Activated CD4-positive, alpha-beta T cell treated with anti-CD3 and anti-CD28 coated beads for 48 hours (primary cell): ENCODE measurements at regions not wholly inside any gene's neighbourhood (a gene's known extent, or its start where the extent isn't known, plus 50 kb on each side); places are given as distances from the start of the nearest gene placed in this dataset.

ENCODE experiments used
- DNase-seq: peaks from one replicate; pipeline ENCODE4 v3.0.0-alpha.2; 2020

DNA sequence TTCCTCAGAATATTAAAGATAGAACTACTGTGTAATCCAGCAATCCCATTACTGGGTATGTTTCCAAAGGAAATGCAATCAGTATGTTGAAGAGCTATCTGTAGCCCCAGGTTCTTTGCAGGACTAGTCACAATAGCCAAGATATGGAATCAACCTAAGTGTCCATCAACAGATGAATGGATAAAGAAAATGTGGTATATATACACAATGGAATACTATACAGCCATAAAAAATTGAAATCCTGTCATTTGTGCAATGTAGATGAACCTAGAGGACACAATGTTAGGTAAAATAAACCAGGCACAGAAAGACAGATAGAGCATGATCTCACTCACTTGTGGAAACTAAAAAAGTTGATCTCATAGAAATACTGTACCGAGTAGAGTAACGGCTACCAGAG is 306.0 kb upstream of the MARCKS start:
- no peak for DNase-seq

DNA sequence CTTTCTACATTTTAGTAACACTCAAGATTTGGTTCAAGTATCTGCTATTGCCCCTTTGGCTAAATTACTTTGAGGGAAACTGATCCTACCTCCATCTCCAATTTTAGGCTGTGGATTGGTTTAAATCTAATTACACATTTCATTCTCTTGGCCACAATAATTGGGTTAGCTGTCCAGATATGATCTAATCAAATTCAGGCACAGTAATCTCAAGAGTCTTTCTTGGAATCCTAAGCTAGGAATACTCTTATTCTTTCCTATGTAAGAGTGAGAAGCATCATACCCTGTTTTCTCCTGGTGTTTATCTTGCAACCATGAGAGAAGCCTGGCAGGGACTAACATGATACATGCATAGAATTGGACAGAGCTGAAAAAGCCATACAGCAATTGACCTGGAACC is 300.4 kb upstream of the MARCKS start:
- DNase-seq: no peak

DNA sequence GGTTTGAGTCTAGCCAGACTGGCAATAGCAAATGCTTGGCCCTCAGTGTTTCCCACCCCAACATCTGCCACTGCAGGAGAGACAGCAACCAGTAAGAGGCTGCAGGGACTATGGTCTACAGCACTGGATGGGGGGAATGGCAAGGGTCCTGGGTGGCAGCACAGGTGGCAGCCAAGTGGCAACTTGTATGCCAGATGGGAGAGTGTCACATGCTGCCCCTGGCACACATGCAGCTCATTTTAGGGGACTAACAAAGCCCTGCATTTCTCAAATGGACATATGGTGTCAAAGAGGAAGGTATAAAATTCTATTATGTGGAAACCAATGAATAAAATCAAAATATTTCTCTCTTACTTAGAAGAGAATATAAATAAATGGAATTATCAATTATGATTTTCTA is 298.7 kb upstream of the MARCKS start:
- no peak for DNase-seq

GRCh38 chr6:113558966-113559365 is 298.2 kb upstream of the MARCKS start:
- no peak for DNase-seq

DNA sequence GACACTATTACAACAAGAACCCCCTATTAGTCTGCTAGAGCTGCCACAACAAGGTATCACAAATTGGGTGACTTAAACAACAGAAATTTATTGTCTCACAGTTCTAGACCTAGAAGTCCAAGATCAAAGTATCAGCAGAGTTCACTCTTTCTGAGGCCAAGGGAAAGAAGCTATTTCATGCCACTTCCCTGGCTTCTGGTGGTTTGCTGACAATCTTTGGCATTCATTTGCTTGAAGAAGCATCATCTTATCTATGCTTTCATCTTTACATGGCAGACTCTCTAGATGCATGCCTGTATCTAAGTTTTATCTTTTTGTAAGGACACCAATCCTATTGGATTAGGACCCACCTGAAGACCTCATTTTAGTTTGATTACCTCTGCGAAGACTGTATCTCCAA is 296.8 kb upstream of the MARCKS start:
- DNase-seq: no peak

DNA sequence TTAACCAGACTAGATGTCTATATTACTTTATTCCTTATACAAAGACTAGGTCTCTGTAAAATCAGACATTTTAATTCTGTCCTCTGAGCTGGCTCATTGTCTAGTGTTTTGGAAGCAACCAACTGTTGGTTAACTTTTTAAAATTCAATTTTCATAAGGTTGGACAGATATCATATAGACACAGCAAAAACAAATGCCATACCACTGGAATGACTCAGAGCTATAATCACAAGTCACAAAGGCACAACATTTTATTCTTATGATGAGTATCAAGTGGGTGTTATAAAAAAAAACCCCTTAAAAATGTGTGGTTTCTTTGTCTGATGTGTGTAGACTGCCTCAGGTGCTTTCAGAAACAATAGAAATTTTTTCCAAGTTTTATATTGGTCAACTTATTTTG is 296.2 kb upstream of the MARCKS start:
- DNase-seq: no peak

GRCh38 chr6:113562248-113562647 is 294.9 kb upstream of the MARCKS start:
- no peak for DNase-seq

DNA sequence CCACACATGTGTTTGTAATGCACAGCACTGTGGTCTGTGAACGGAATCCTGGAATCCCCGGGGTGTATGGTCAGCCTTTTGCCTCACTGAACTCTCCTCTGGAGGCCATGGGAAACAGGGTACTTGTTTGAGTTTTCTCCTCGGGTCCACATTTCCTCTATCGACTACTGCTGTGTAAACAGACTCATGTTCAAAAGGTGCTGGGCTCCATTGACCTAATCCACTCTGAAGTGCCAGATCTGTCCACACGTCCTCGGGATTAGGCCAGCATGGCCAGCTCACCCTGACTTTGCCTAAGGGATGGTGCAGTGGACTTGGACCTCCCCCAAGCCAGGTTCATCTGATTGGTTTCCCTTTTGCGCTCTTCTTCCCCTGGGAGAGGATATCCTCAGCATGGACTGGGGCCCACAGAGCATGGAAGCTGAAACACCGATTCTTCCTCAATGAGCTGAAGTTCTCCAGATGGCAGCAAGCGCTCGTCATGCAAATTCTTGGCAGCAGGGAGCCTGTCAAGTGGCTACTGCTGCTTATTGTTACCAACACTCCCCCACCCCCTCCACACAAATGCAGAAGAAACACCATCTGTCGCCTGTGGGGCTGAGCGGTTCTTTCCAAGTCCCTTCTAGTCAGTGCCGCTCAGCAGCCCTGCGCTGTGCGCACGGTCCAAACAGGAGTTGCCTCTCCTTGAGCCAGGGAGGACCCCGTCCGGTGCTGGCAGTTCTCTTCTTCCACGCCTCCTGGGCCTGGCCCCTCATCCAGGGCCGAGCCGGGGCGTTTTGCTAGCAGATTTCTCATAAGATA is 292.6 kb upstream of the MARCKS start:
- DNase-seq: no peak

- DNase-seq: no peak
Measured at GRCh38 chr6:113565306-113565705, 291.8 kb upstream of the MARCKS start.

DNA sequence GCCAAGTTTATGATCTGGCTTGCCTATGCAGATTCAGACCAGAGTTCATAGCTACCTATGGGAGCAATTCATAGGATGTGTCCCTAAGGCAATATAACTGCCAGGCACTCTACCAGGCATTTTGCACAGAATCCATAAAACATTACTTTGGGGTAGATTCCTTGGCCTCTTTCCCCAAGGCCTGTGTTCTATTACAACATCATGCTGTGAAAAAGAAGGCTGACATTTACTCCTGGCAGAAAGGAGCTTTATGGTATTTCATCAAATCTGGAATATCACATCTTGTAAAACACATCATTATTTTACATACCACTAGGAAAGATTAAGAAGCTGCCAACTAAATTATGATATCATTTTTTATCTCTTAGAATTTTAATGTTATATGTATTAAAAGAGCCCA is 287.0 kb upstream of the MARCKS start:
- DNase-seq: no peak

DNA sequence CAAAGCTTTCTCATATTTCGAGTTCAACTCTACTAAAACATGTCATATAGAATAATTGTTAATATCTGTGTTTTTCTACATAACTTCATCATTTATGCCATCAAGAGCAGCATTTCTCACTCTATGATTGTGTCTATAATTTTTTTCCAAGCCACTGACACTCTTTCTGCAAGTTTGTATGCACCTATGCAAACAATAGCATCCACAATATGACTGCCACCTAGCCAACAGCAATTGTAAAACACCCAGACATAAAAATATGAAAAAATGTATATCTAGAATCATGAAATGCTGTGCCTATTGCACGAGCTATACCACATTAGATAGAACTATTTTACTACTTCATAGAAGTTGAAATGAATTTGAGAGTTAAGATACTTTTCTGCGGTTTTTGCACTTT is 286.5 kb upstream of the MARCKS start:
- no peak for DNase-seq

GRCh38 chr6:113574147-113574546 is 283.0 kb upstream of the MARCKS start:
- no peak for DNase-seq

DNA sequence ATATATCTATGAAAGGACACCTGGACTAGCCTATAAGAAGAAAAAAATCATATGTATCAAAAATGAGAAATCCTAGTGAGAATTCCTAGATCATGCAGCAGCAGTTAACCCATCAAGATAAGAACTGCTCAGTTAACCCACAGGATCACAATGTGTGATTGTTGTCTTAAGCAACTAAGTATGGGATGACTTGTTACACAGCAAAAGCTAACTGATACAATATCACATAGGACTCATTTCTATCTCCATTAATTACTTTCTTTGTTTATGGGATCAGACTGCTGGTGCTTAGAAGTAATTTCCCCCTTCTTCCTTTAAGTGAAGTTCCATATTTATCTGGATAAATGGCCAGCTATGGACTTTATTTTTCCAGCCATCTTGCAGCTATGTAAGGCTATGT is 280.8 kb upstream of the MARCKS start:
- DNase-seq: no peak

DNA sequence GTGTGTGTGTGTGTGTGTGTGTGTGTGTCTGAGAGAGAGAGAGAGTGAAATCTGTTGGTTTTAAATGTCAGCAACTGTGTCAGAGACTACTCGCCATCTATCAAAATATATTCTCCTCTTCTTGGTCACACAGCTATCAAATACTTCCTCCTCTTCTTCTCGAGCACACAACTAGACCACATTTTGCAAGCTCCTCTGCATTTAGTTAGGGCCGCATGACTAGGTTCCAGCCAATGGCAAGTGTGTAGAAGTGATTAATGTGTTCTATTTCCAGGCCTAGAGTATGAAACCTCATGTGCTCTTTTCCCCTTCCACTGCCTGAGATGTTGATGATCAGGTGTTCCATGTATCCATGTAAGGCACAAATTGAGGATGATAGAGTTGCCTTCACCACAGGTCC is 278.5 kb upstream of the MARCKS start:
- no peak for DNase-seq

DNA sequence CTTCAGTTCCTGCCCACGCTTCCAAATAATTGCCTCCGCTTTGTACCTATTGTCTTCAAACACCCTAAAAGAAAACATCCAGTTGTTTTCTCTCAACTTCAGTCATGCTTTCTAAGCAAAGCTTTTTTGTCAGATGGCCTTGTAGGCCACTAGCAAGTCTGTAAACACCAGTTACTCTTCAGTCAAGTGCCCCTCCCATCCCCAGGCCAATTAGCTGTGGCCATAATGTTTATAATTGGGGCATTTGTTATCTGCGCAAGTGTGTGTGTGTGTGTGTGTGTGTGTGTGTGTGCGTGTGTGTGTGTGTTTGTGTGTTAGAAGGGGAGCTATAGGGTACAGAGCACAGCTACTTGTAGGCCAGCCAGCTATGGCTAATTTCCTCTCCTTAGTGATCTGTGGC is 272.4 kb upstream of the MARCKS start:
- no peak for DNase-seq

GRCh38 chr6:113585246-113585645 is 271.9 kb upstream of the MARCKS start:
- DNase-seq: no peak

DNA sequence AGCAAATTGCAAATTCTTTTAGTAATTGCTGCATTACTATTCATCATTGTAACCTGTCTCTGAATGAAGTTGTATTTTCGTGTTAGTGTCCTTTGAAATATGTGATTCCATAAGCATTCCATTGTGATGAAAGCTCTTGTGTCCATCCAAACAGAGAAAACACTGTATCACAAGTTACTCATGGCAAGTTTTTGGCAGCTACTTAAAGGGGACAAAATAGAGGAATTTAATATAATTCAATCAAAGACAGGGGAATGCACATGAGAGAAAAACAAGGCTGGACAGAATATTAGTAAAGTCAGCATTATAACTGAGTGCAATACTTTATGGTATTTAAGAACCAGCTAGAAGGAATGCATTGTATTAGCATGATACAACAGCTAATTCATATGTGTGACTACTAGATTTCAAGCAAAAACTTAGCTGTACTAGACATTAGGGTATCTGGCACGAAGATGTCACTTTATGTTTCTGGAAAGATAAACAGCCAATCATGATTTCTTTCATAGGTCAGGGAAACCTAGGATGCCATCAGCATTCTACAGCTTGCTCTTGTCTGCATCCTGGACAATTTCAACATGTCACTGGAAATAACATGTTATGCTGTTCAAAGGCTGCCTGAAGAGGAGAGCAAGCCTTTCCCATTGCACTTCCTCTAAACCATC is 270.6 kb upstream of the MARCKS start:
- DNase-seq: no peak

DNA sequence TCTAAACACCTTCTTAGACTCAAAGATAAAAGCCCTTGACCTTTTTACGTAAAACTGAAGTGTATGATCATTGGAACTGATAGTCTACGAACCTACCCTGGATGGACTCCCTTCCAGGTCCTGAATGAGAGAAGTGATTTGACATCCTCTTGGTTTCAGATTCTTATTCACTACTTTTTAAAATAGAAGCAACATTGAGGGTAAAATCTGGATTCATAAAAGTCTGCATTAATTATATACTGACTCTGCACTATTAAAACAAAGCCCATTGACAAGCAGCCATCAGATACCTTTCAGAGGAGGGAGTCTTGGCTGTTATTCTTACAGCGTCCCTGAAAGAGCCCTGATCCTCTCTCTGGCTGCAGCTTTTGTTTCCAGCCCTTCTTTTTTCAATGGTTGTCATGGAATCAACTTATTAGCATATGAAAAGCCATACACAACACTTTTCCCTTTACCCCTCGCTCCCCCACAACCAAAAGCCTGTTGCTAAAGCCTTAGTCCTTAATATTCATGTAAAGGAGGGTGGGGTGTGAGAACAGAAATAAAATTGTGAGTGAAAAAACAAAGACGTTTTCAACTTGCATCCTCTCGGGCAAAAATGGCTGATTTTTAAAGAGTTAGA is 270.0 kb upstream of the MARCKS start:
- DNase-seq: no peak

GRCh38 chr6:113588646-113589045 is 268.5 kb upstream of the MARCKS start:
- DNase-seq: no peak

GRCh38 chr6:113591896-113592827 is 265.0 kb upstream of the MARCKS start:
- DNase-seq: no peak

DNA sequence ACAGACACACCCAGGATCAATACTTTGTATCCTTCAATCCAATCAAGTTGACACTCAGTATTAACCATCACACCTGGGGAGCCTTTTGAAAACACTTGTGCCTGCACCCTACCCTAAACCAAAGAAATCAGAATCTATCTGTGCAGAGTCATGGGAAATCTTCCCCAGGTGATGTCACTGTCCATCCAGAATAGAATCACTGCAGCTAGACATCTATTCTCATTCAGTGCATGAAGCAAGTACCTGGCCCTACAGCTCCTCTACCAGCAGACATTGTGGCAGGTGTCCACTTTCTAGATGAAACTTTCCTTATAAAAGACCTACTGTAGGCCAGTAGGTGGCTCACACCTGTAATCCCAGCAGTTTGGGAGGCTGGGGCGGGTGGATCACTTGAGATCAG is 262.4 kb upstream of the MARCKS start:
- DNase-seq: no peak

DNA sequence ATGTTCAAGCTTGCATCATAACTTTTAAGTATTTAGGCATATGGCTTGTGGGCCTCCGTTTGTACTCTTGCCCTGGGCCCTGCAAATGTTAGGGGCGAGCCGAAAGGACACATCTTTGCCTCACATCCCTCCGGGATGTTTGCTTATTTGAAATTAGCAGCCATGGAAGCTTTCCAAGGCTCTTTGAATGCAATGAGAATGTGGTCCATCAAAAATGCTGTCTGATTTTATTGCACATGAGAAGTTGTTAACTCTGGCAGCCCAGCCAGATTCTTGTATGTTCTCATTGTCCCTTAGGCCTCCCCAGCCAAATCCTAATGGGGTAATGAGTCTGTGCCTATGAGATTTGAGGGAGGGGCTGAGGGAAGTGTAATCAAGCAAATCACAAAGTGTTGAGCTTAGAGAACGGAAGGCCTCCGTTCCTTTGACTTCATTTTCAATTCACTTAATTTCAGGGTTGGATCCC is 261.2 kb upstream of the MARCKS start:
- no peak for DNase-seq
